Esophagus squamous epithelium (tissue), 5 donors: ENCODE measurements at regions not wholly inside any gene's neighbourhood (a gene's known extent, or its start where the extent isn't known, plus 50 kb on each side); places are given as distances from the start of the nearest gene placed in this dataset.

Experiments used
- DNase-seq: peaks from one replicate; lab custom pipeline; 2025; lab: John Stamatoyannopoulos, UW
- H3K27ac ChIP-seq, 4 donors: fragments of 200-600 bp; sonication (generic); one replicate each; pipeline ENCODE4 v1.5.1; 2016 to 2019; ENCODE audit warnings: mild to moderate bottlenecking in 1 of 4
- H3K27me3 ChIP-seq, 4 donors: fragments of 200-600 bp; sonication (generic); 1 replicate in 3 of 4; 2 replicates in 1 of 4; pipeline versions ENCODE4 v1.5.1 to v1.6.0; 2017 to 2021; ENCODE audit warnings: antibody characterized with exemption in 1 of 4
- H3K36me3 ChIP-seq, 3 donors: fragments of 200-600 bp; sonication (generic); one replicate each; pipeline ENCODE4 v1.5.1; 2016 to 2019
- H3K4me1 ChIP-seq, 3 donors: fragments of 200-600 bp; sonication (generic); one replicate each; pipeline ENCODE4 v1.5.1; 2017 to 2019
- H3K4me3 ChIP-seq, 4 donors: fragments of 200-600 bp; sonication (generic); 1 replicate in 3 of 4; 2 replicates in 1 of 4; pipeline ENCODE4 v1.5.1; 2016 to 2019; ENCODE audit warnings: mild to moderate bottlenecking in 2 of 4, moderate library complexity in 1 of 4
- H3K9me3 ChIP-seq, 3 donors: fragments of 200-600 bp; sonication (generic); one replicate each; pipeline ENCODE4 v1.5.1; 2016 to 2019
- POLR2A ChIP-seq, 4 donors: fragments of 450-650 bp; IDR thresholded peaks; one replicate each; pipeline ENCODE4 v1.6.1; 2017; ENCODE audit warnings: antibody characterized with exemption in 4 of 4, mild to moderate bottlenecking in 4 of 4, moderate library complexity in 3 of 4
- whole genome bisulfite sequencing, 2 donors: methylation state at CpG; one replicate each; pipeline ENCODE4 v1.1.5; 2018; 5-methylcytosine and 5-hydroxymethylcytosine counted together
- intact Hi-C: fragments of 100-400 bp; cut with DNase I; formaldehyde crosslinking; loops from one replicate; pipeline ENCODE4 v1.15.0; 2022
- TF ChIP-seq, protein P1 (sequence below), 6 experiments: fragments of 450-650 bp in 4 of 6; fragments of 200-600 bp in 2 of 6; sonication (generic) in 2 of 6; IDR thresholded peaks; one replicate each; pipeline ENCODE4 v1.5.1; 2016 to 2019; ENCODE audit warnings: antibody characterized with exemption in 6 of 6, mild to moderate bottlenecking in 4 of 6, moderate library complexity in 4 of 6
- donor health status: DM: yes; HTN: yes; CAD: no.

DNA sequence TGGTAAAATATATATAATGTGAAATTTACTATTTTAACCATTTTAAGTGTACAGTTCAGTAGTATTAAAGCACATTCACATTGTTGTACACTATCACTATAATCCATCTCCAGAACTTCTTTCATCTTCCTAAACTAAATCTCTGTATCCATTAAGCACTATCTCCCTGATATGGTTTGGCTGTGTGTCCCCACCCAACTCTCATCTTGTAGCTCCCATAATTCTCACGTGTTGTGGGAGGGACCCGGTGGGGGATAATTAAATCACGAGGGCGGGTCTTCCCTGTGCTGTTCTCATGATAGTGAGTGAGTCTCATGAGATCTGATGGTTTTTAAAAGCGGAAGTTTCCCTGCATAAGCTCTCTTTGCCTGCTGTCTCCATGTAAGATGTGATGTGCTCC, 178.9 kb upstream of the NABP1 start:
- DNase-seq, result no peak
- Histone ChIP-seq H3K27ac (no peak overlapping the region), H3K4me1 (peaks cover 0 to 19% (median 17%) of the 10 kb centered on the region in 3 donors), H3K36me3 (no peaks in the 10 kb centered on the region), H3K27me3 (no peaks in the 10 kb centered on the region), H3K4me3 (no peak overlapping the region), H3K9me3 (no peaks in the 10 kb centered on the region)
- intact Hi-C loops, result no loop called here
- WGBS, 2 donors, result 91 to 93% methylated on average over 3 to 5 of the region's 5 CpGs
- TF ChIP-seq, protein P1, sequence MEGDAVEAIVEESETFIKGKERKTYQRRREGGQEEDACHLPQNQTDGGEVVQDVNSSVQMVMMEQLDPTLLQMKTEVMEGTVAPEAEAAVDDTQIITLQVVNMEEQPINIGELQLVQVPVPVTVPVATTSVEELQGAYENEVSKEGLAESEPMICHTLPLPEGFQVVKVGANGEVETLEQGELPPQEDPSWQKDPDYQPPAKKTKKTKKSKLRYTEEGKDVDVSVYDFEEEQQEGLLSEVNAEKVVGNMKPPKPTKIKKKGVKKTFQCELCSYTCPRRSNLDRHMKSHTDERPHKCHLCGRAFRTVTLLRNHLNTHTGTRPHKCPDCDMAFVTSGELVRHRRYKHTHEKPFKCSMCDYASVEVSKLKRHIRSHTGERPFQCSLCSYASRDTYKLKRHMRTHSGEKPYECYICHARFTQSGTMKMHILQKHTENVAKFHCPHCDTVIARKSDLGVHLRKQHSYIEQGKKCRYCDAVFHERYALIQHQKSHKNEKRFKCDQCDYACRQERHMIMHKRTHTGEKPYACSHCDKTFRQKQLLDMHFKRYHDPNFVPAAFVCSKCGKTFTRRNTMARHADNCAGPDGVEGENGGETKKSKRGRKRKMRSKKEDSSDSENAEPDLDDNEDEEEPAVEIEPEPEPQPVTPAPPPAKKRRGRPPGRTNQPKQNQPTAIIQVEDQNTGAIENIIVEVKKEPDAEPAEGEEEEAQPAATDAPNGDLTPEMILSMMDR (IDR thresholded peaks at IDR 0.05), result no peak
- no peak for TF ChIP-seq POLR2A (IDR thresholded peaks at IDR 0.05)

DNA sequence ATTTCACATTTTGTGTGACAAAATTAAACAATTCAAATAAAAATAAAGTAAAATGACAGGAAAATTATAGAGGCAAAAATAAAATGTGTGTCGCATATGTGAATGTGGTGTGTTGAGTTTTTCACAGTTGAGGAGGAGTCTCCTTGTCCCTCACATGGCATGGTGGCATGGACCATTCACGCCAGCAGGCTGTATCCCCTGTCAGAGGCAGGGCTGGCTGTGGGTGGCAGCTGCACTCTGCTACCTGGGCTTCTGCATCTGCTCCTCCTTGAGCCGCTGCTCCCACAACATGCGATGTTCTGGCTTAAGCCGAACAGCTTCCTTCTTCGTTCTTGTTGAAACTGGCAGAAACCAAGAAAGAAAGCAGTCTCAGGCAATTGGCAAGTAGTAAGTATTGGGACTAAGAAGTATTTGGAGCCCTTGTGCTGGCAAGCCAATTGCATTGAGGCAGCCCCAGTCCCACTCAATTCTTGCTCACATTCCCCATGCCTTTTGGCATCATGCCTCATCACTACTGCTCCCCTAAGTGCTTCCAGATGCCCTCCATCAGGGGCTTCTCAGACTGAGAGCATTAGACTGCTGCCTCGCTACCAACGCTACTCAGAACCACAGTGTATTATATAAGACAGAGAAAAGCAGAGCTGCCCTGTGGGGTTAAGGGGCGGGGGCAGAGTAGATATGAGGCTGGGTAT, 177.9 kb upstream of the NABP1 start:
- no peaks in the 10 kb centered on the region for H3K36me3 ChIP-seq
- no peak for DNase-seq
- H3K27ac ChIP-seq, result peak overlapping the region in 1 of 4 donors; percentile 15
- WGBS, 2 donors, result 56 to 79% methylated on average over 5 to 9 of the region's 9 CpGs
- H3K4me3 ChIP-seq, result no peak overlapping the region
- TF ChIP-seq, protein P1 (IDR thresholded peaks at IDR 0.05), result no peak
- no peak for TF ChIP-seq POLR2A (IDR thresholded peaks at IDR 0.05)
- peaks cover 0 to 19% (median 17%) of the 10 kb centered on the region in 3 donors for H3K4me1 ChIP-seq
- intact Hi-C loops, result loop anchor here (5.0 to 10.0 kb wide), 2 partner anchors 333 to 445 kb away; no protein-coding TSS in a partner anchor
- no peaks in the 10 kb centered on the region for H3K9me3 ChIP-seq
- no peaks in the 10 kb centered on the region for H3K27me3 ChIP-seq

DNA sequence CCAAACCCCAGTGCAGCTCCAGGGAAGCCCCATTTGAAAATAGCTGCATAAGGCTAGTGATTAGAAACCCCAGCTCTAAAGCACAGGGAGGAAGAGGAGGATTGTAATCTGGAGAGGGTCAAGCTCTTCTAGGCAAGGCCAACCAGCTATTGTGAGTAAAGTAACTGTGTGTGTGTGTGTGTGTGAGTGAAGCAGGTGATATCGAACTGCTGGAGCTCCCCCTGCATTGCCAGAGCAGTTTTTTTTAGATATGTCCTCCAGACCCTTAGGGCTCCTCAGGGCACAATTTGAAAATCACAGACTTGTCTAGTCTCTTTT, 177.4 kb upstream of the NABP1 start:
- intact Hi-C loops, result loop anchor here (5.0 to 10.0 kb wide), 2 partner anchors 333 to 446 kb away; no protein-coding TSS in a partner anchor
- no peak for DNase-seq

DNA sequence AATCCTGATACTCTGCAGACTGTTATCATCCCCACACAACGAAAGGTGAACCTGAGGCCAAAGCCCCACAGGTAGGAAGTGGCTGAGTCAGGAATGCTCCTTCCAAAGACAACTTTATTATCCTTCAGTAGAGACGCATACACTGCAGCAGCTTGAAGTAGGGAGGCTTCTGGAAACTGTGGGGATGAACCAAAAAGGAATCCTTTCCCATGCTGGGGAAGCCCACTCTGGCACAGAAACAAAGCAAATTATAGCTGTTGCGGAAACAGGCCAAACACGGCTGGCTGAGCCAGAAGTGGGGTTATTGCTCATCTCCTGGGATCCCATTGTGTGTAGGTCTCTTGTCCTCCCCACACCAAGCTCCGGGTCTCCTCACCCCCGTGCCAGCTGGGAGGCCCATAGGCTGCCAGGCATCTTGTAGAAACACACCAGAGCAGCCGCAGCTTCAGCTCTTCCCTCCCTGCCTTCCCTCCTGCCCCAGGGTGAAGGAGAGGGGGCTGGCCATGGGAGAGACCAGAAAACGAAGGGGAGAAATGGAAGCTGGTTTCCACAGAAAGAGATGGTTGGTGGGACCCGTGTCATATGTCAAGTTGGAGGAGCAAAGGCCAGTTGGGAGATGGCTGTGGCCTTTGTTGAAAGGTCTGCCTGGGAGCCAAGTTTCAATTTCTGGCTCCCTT, 176.9 kb upstream of the NABP1 start:
- no peaks in the 10 kb centered on the region for H3K9me3 ChIP-seq
- intact Hi-C loops, result loop anchor here (5.0 to 10.0 kb wide), 2 partner anchors 334 to 446 kb away; no protein-coding TSS in a partner anchor
- no peaks in the 10 kb centered on the region for H3K27me3 ChIP-seq
- H3K4me1 ChIP-seq, result peaks cover 0 to 19% (median 17%) of the 10 kb centered on the region in 3 donors
- H3K4me3 ChIP-seq, result no peak overlapping the region
- H3K36me3 ChIP-seq, result no peaks in the 10 kb centered on the region
- H3K27ac ChIP-seq, result peak overlapping the region in 3 of 4 donors; percentile 15 to 44 (median 20)
- 47 to 62% methylated on average over 5 to 9 of the region's 9 CpGs for WGBS, 2 donors
- TF ChIP-seq POLR2A (IDR thresholded peaks at IDR 0.05), result no peak
- TF ChIP-seq, protein P1 (IDR thresholded peaks at IDR 0.05), result no peak
- no peak for DNase-seq

More for the DNA sequence above, 177.4 kb upstream of the NABP1 start:
- Histone ChIP-seq H3K4me1 (peaks cover 0 to 19% (median 17%) of the 10 kb centered on the region in 3 donors), H3K36me3 (no peaks in the 10 kb centered on the region), H3K27me3 (no peaks in the 10 kb centered on the region), H3K27ac (peak overlapping the region in 1 of 4 donors; percentile 15), H3K9me3 (no peaks in the 10 kb centered on the region), H3K4me3 (no peak overlapping the region)
- 0 to 56% methylated on average over 1 of the region's 1 CpG for WGBS, 2 donors
- TF ChIP-seq, protein P1 (IDR thresholded peaks at IDR 0.05), result no peak
- no peak for TF ChIP-seq POLR2A (IDR thresholded peaks at IDR 0.05)
